Fibroblast of lung (primary cell): ENCODE measurements at regions not wholly inside any gene's neighbourhood (a gene's known extent, or its start where the extent isn't known, plus 50 kb on each side); places are given as distances from the start of the nearest gene placed in this dataset.

ENCODE experiments used
- CTCF ChIP-seq, 2 donors: IDR thresholded peaks in 1 of 2; conservative IDR thresholded peaks in 1 of 2; 1 replicate in 1 of 2; 2 replicates in 1 of 2; pipeline ENCODE4 v1.5.1; 2011 to 2012; ENCODE audit warnings: low read length in 2 of 2, control low read depth in 1 of 2, inconsistent platforms in 1 of 2, low read depth in 1 of 2, mild to moderate bottlenecking in 1 of 2
- EZH2 ChIP-seq: IDR thresholded peaks from 2 replicates; pipeline ENCODE4 v1.5.1; 2012; ENCODE audit warnings: low read length, control low read depth, mild to moderate bottlenecking; ENCODE audit errors: missing control alignments

DNA sequence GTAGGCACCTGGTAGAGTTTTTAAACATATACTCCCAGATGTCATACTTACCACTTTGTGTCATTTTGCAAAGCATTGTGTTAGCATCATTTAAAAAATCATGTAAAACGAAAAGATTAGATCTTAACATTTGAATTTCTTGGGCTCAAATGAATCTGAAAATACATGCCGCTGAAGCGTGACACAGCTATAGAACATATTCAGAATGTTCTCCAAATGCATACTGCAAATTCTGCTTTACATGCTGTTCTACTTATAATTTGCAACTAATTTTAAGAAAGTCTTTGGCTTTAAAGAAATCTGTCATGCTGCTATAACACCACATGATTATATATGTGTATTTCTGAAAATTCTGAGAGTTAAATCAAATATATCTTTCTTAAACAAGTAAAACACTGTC, 109.2 kb upstream of the CAV2 start:
- TF ChIP-seq CTCF (conservative IDR thresholded peaks at IDR 0.05 in 1 of 2, IDR thresholded peaks at IDR 0.05 in 1 of 2; ENCODE audit: low read depth in 1 of 2, low read length in 2 of 2) (no peak), EZH2 (no peak)
